UCSD-AML1 (cell line): ENCODE measurements at regions not wholly inside any gene's neighbourhood (a gene's known extent, or its start where the extent isn't known, plus 50 kb on each side); places are given as distances from the start of the nearest gene placed in this dataset.
"Not testable (repeated sequence)": the region's sequence is repeated elsewhere in the genome, so short reads cannot be mapped to it uniquely, and the experiment has no call there.

Experiments
- DNase-seq: peaks from one replicate; lab custom pipeline; 2025; ENCODE audit not compliant: unreplicated experiment; lab: John Stamatoyannopoulos, UW

- DNase-seq, result no peak
These were observed 91.3 kb downstream of the MFAP3L start for GRCh38 chr4:169934794-169935429.

GRCh38 chr4:169933531-169933930 lies 92.7 kb downstream of the MFAP3L start:
- no peak for DNase-seq

- DNase-seq, result no peak
These were observed 94.2 kb downstream of the MFAP3L start for GRCh38 chr4:169931964-169932363.

- not testable (repeated sequence) for DNase-seq
These were observed 95.4 kb downstream of the MFAP3L start for GRCh38 chr4:169930755-169931154.

- no peak for DNase-seq
These were observed 98.9 kb downstream of the MFAP3L start for GRCh38 chr4:169927280-169927679.

- DNase-seq, result no peak
These were observed 100.5 kb downstream of the MFAP3L start for GRCh38 chr4:169925678-169926077.

GRCh38 chr4:169922632-169923276 lies 103.4 kb downstream of the MFAP3L start:
- DNase-seq, result peak; percentile 10

- no peak for DNase-seq
These were observed 104.5 kb downstream of the MFAP3L start for GRCh38 chr4:169921732-169922131.

GRCh38 chr4:169921237-169921636 lies 105.0 kb downstream of the MFAP3L start:
- no peak for DNase-seq

GRCh38 chr4:169919194-169920124 lies 106.7 kb downstream of the MFAP3L start:
- not testable (repeated sequence) for DNase-seq

- DNase-seq, result no peak
These were observed 110.7 kb downstream of the MFAP3L start for GRCh38 chr4:169915545-169915944.

GRCh38 chr4:169914866-169915265 lies 111.3 kb downstream of the MFAP3L start:
- no peak for DNase-seq

GRCh38 chr4:169912996-169913395 lies 113.2 kb downstream of the MFAP3L start:
- no peak for DNase-seq

GRCh38 chr4:169909897-169910296 lies 116.3 kb downstream of the MFAP3L start:
- no peak for DNase-seq

GRCh38 chr4:169909479-169909878 lies 116.7 kb downstream of the MFAP3L start:
- DNase-seq, result no peak

- no peak for DNase-seq
These were observed 118.5 kb downstream of the MFAP3L start for GRCh38 chr4:169907705-169908104.

GRCh38 chr4:169906821-169907220 lies 119.4 kb downstream of the MFAP3L start:
- DNase-seq, result no peak

- no peak for DNase-seq
These were observed 120.1 kb downstream of the MFAP3L start for GRCh38 chr4:169906104-169906503.

GRCh38 chr4:169902658-169903345 lies 123.4 kb downstream of the MFAP3L start:
- peak; percentile 10 for DNase-seq

GRCh38 chr4:169900241-169900845 lies 125.9 kb downstream of the MFAP3L start:
- no peak for DNase-seq

GRCh38 chr4:169899295-169899694 lies 126.9 kb downstream of the MFAP3L start:
- no peak for DNase-seq
